Stimulated activated CD8-positive, alpha-beta memory T cell treated with anti-CD3 and anti-CD28 coated beads, Interleukin-15, amount 100 ng/mL, for 24 hours (primary cell): ENCODE measurements at regions not wholly inside any gene's neighbourhood (a gene's known extent, or its start where the extent isn't known, plus 50 kb on each side); places are given as distances from the start of the nearest gene placed in this dataset.

Source experiments
- DNase-seq: peaks from one replicate; pipeline ENCODE4 v3.0.0-alpha.2; 2020; ENCODE audit warnings: low read depth

DNA sequence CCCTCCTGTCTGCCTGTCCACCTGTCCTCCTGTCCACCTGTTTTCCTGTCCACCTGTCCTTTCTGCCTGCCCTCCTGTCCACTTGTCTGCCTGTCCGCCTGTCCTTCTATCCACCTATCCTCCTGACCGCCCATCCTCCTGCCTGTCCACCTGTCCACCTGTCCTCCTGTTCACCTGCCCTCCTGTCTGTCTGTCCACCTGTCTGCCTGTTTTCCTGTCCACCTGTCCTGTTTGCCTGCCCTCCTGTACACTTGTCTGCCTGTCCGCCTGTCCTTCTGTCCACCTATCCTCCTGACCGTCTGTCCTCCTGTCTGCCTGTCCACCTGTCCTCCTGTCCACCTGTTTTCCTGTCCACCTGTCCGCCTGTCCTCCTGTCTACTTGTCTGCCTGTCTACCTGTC is 682.8 kb downstream of the TBC1D22A start:
- no peak for DNase-seq

DNA sequence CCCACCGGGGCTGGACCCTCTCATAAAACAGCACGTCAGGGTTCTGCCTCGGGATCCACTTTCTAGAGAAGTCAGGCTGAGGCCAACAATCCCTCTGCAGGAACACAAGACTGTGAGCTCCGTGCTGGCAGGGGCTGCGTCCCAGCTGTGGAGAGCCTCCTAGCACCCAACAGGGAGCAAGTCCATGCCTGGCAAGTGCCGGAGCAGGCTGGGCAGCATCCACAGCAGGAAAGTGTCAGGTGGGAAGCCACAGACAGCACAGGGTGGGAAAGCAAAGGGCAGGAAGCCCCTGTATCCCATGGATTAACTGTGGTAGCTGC is 682.3 kb downstream of the TBC1D22A start:
- DNase-seq: no peak

DNA sequence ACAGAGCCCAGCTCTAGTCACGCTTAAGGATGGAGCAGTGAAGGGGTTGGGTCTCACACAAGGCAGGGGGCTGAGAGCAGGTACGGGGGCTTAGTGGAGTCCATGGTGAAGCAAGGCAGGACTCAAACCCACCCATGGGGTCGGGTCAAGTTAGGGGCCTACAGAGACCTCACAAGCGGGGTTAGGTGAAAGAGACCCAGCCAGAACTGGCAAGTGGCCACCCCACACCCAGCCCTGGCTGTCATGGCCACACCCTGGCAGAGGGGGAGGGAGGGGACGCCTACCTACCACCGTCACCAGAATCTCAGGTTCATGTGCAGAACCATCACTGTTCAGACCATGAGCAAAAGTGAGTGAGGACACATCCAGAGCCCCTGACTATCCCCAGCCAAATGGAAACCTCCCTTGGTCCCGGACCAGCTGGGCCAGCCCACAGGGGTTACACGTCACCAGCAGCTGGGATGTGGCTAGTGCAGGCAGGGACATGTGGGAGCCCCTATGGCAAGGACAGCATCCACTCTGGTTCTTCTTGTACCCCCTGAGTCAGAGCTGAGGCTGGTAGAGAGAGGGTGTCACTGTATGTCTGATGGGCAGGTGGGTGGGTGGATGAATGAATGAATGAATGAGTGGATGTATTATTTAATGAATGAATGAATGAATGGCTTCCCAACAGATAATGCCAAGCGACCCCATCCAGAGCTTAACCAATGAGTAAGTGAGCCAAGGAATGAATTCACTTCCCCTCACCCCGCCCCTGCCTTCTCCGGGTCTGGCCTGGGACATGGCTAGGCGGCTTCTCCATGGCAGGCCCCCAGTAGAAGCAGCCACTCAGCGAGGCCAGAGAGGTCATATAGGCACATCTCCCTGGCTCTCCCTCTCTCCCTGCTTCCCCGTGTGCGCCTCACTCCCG is 681.6 kb downstream of the TBC1D22A start:
- DNase-seq: no peak

DNA sequence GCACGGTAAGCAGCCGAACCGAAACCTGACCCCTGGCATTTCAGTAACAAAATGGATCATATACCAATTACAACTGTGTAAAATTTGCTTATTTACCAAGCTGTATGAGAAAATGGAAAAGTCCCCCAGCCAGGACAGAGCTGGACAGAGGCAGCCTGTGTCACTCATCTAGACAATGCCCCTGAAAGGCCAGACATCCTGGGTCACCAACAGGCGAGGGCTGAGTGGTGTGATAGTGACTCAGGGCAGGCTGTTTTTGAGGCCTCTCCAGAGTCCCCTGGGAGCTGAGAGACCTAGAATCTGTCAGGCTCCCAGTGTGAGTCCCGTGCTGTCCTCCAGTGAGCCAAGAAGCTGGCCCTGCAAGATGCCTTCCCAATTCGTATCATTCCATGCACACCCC is 680.4 kb downstream of the TBC1D22A start:
- DNase-seq: no peak

DNA sequence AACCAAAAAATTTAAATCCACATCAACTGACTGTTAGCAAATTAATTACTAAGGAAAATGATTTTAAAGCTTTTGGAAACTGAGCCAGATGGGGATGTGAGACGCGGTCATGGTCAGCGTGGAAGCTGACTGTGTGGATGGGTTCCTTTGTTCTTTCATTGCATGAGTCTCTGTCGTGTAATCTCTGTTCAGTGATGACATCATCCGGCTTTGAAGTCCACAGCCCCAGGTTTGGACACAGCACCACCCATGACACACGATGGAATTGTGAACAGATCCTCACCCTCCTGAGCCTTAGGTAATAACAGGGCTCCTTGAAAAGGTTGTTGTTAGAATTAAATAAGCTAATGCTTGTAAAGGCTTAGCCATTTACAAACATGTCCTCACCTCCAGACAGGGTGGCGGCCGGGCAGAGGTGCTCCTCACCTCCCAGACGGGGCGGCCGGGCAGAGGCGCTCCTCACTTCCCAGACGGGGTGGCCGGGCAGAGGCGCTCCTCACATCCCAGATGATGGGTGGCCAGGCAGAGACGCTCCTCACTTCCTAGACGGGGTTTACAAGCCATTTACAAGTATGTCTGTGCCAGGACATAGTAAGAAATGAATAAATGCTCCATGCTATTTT is 677.3 kb downstream of the TBC1D22A start:
- no peak for DNase-seq

DNA sequence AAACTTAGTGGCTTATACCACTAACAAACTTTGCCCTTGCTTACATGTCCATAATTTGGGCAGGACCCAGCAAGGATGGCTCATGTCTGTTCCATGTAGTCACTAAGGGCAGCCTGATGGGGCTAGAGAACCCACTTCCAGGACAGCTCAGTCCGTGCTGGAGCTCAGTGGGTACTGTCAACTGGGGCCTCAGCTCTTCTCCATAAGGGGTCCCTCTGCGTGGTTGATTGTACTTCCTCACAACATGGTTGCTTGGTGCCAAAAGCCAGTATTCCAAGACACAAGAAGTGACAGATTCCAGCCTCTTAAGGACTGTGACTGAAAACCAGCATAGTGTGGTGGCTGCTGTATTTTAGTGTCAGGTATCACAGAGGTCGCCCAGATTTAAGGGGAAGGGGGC is 675.2 kb downstream of the TBC1D22A start:
- DNase-seq: no peak

DNA sequence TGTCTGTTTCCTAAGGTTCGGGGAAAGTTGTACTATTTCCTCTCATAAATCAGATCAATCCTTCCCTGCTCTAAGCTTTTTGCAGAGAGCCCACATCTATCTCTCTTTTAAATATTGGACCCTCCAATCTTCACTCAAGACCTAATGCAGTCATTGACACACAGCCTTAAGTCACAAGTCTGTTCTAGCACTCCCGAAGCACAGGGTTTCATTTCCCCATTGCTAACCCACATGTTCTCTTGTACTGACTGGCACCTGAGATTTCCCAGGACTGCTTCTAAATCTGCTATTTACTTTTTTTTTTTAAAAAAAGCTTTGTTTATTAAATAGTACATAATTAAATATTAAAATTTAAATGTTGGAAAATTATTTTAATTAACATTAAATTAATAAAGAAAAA is 674.7 kb downstream of the TBC1D22A start:
- no peak for DNase-seq

DNA sequence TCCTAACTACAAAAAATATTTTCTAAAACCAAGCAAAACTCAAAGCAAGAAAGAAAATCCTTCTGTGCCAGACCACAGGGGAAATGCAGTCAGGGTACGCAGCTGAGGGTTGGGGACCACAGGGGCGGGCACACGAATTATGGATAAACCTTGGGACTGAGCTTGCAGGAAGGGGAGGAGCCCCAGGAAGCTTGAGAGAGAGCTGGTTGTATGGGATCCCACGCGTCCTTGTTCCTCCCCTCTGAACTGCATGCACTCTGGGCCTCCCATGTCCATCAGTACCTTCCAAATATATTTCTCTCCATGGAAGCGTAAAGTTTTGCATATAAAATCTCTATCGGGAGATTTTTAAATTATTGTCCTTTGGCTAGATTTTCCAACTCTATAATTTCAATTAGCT is 673.4 kb downstream of the TBC1D22A start:
- no peak for DNase-seq

DNA sequence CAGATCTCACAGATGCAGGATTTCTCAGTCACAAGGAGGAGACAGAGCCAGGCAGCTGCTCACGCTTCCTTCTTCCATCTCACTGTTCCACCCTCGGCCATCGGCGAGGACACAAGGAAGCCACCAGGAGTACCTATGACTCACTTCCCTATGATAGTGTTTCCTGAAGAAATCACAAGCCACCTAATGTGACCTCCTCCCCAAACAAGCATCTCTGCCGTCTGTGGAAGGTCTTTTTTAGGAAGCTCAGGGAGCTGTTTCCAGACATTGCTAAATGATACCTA is 672.7 kb downstream of the TBC1D22A start:
- no peak for DNase-seq

DNA sequence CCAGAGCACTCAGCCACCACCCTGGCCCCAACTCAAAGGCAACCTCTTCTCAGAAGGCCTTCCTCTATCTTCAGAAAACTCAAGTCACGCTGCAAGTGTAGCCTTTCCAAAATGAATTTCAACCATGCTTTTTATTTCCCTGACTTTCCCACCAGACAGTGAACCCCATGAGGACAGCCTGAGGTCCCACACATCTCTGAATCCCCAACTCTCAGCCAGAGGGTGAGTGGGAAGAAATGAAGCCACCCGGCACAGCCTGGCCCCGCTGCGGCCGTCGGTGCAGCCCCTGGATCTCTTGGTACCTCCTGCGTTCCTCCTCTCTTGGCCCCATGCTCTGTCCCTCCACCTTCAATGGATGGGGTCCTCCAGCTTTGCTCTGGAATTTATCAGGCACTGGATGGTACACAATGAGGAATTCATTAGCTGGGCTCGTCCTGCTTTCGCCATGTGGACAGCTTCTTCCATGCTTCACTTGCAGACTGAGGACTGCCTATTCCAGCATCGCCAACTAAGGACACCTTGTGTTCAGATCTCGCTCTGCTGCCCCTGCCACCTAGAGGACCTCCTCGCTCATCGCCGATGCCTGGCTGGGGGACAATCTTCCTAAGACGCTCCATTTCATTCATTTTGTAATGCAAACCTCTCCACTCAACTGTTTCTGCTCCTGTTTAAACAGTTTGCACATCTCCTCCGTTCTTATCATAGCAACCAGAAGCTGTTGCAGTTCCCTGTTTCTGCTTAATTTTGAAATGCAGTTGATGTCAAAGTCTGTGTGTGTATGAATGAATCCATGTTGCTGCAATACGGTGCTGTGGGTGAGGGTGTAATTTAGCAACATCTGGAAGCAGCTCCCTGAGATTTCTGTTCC is 672.1 kb downstream of the TBC1D22A start:
- DNase-seq: no peak

DNA sequence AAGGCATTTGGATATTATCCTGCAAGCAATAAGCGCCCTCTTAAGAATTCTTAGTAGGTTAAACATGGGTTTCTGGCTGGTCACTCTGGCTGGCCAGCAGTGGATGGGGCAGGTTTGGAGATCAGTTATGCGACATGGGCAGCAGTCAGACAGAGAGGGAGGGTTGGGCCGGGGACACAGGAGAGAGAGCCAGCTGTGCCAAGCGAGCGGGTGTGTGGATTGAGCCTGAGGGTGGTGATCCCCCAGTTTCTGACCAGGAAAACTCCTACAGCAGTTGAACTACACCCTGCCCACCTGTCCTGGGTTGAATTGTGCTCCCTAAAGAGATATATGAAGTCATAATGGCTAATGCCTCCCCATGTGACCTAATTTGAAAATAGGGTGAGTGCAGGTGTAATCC is 671.2 kb downstream of the TBC1D22A start:
- DNase-seq: no peak

DNA sequence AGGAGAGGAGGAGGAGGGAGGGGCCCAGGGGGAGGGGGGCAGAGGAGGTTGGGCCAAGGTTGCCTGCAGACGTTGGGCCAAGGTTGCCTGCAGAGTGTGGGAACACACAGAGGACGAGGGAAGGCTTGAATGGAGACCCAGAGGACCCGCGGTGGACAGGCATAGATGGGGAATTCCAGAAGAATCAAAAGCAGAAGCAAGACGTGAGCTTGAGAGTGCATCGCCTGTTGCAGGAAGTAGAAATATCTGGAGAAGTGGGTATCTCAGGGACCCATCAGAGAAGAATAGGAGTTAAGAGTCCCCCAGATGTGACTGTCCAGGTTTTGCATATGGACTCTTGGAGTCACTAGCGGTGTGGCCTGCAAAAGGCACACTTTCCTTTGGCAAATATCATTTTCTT is 670.2 kb downstream of the TBC1D22A start:
- no peak for DNase-seq

DNA sequence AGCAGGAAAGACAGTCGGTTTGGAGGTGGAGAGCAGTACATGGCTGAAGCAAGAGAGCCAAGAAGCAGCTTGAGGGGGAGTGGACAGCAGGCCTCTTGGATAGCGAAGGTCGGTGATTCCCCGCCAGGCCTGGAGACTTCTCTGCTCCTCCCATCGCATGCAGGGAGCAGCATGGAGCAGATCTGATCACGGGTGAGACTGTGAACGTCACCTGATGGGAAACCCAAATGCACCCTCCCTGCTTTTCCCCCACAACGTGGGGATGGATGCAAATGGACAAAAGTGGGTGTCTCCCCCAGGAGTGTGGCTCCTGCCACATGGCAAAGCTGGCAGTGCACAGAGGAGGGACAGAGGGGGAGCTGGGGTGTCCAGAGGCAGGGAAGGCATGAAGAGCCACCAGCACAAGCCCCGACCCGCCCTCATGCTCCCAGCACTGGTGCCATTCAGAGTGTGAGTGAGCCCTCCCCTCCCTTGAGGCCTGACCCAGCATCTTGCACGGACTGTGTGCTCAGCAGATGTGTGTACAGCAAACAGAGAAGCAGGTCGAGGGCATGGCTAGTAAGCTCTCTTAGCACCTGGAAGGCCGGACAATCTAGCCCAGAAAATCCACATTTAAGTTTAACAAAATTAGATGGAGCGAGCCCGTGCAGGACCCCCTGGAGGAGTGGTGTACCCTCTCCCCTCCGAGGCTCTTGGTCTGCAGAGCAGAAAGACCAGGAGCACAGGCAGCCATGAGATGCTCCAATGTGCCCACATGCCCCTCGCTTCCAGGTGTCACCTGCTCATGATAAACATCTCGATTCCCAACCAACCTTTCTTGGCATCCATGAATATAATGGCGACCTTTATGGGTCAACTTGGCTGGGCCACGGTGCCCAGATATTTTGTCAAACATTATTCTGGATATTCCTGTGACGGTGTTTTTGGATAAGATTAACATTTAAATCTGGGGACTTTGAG is 661.7 kb downstream of the TBC1D22A start:
- no peak for DNase-seq

DNA sequence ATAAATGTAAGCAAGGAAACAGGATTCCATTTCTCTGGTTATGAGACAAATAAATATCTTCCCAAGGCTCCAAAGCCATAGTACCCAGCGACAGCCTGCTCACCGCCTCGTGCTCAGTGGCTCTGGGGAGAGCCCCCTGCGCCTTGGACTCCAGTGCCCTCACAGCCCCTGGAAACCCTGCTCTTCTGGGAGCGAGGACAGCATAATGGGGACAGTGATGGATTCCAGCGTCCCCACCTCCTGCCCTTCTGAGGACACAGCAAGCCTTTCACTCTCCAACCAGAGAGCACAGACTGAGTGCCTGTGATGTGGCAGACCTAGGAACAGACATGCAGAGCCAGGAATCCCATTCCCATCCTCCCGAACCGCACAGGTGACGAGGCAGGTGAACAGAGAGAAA is 660.8 kb downstream of the TBC1D22A start:
- no peak for DNase-seq

DNA sequence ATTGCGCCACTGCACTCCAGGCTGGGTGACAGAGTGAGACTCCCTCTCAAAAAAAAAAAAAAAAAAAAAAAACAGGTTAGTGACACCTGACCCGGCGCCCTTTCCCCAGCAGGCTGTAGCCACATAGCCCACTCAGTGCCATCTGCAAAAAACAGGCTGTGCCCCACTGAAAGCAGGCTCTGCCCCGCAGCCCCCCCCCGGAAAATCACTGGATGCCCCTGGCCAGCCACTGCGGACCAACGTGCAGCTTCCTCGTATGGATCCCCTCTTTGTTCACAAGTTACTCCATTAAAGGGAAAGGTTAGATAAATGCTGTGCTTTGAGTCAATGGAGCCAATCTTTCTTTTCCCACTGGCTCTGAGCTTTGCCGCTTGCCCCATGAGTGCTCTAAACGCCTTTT is 660.3 kb downstream of the TBC1D22A start:
- no peak for DNase-seq

DNA sequence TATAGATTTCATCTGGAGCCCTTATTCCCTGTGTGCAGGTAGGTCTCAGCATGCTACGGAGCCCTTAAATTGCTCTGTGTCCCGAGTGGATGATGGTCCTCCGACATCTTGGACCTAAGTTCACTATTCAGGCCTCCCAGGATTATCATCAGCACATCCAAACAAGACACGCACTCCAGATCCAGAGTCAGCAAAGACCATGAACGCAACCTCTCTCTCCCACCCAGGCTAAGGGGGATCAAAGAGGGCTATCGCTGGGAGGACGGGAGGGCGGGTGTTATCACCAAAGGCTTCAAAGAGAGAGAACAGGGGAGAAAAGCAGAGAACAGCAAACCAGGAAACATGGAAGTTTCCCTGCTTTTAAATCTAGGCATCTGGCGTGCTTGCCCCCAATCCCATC is 659.4 kb downstream of the TBC1D22A start:
- DNase-seq: no peak

DNA sequence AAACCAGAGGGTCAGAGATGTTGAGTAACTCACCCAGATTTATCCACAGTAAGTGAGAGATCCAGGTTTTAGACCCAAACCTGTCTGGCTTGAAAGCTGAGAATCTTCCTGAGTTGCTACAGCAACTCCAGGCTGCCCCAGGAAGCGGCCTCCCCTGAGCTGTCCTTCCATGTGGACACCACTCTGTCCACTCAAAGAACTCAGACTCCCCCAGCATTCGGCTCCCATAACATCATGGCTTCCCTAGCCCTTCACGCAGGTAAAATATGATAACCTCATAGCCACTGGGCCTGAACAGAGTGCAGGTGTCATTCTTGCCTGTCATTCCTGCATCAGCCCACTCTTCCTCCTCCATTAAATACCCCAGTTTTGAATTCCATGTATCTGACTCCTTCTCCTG is 657.8 kb downstream of the TBC1D22A start:
- no peak for DNase-seq

DNA sequence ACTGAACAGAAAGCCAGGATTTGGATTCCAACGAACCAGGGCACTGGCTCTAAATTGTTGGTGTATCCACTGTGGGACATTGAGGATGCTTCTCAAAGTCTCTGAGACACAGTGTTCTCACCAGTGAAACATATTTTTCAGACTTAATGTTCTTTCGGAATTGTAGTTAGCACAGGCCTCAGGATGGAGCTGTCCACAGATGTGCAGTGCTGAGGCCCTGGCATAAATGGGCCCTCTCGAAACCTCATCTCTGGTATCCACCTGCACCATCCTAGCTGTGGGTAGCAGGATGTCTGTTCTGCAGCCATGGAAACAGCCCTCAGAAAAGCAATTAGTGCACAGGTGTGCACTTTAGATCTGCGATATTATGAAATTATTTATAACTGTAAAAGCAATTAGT is 656.8 kb downstream of the TBC1D22A start:
- DNase-seq: no peak

DNA sequence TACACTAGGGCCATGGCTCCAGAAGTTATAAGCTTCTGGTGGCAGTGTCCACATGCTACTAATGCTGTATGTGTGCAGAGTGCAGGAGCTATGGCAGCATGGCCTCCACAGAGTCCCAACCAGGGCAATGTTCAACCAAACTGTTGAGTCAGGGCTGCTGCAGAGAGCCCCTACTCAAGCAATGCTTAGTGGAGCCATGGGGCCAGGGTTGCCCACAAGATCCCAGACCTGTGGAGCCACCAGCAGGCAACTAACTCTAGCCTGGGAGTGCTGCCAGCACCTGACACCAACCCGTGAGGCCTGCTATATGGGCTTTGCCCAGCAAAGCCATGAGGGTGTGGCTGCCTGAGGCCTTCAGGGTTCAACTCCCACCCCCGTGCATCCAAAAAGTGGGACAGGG is 655.2 kb downstream of the TBC1D22A start:
- no peak for DNase-seq

DNA sequence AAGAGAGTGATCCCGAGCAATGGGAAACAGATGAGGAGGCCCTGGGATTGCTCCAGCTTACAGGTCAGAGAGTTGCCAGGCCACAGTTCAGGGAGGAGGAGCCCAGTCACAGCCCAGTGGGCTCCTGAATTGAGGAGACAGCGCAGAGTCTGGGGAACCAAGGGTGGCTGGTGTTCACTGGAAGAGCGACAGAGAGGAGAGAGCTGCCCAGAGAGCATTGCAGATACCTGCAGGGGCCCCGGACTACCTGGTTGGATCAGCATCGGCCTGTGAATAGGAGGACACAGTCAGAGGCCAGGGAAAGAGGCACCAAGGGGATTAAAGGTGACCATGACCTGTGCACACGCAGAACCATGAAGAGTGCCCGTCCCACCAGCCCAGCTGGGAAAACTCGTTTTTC is 648.6 kb downstream of the TBC1D22A start:
- no peak for DNase-seq

DNA sequence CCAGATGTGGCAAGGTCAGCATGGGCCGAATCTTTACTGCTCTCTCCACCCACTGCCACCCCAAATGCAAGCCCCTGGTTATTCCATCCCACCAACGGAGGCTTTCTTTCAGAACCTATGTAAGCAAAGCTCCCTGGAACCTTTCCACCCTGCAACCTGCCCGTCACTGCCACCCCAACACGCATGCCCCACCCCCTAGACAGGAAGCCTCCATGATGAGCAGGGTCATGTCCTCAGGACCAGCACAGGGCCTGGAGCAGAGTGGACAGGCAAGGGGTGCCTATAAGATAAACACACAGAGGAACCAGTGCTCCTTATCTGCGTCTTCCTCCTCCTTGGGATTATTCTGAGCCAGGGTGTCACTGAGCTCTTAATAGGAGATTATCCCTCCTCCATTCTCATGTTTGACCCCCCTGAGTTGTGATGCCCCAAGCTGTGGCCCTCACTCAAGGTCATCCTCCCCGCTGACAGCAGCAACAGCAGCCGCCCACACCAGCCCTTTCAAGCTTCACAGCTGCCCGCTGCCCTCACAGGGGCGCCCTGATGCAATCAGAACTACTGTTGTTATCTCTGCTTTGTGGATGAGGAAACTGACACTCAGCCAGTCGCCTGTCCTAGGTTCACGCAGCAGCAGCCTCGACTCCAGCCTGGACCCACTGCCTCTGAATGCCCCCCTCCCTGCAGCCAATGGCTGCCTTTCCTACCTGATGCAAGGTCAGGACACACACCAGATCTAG is 647.3 kb downstream of the TBC1D22A start:
- DNase-seq: no peak
